ENCODE measurements at regions not wholly inside any gene's neighbourhood (a gene's known extent, or its start where the extent isn't known, plus 50 kb on each side); places are given as distances from the start of the nearest gene placed in this dataset.

GRCh38 chr12:59121451-59121850 is 201.1 kb upstream of the LRIG3 start:
- no peaks in the 10 kb centered on the region for H3K36me3 ChIP-seq
- no peak for DNase-seq
- no peaks in the 10 kb centered on the region for H3K4me1 ChIP-seq
- no peak overlapping the region for H3K27ac ChIP-seq
- no peak for TF ChIP-seq CTCF (IDR thresholded peaks at IDR 0.05)
- TF ChIP-seq POLR2A (IDR thresholded peaks at IDR 0.05), result no peak
- H3K27me3 ChIP-seq, result no peaks in the 10 kb centered on the region
- H3K9me3 ChIP-seq, result no peaks in the 10 kb centered on the region
- no peak for ATAC-seq
- intact Hi-C loops (cut with DNase I), result no loop called here
- no peak overlapping the region for H3K4me3 ChIP-seq
- 66% methylated on average over 2 of the region's 2 CpGs for WGBS (ENCODE audit: insufficient coverage, low coverage, low lambda C conversion rate, missing lambda C conversion rate)

- no peaks in the 10 kb centered on the region for H3K4me1 ChIP-seq
- ATAC-seq, result no peak
Measured at GRCh38 chr12:59119676-59120075, 199.4 kb upstream of the LRIG3 start.

GRCh38 chr12:59118356-59118755 is 198.1 kb upstream of the LRIG3 start:
- WGBS (ENCODE audit: insufficient coverage, low coverage, low lambda C conversion rate, missing lambda C conversion rate), result 88% methylated on average over 3 of the region's 3 CpGs
- no peaks in the 10 kb centered on the region for H3K27me3 ChIP-seq
- no peak for TF ChIP-seq CTCF (IDR thresholded peaks at IDR 0.05)
- TF ChIP-seq POLR2A (IDR thresholded peaks at IDR 0.05), result no peak
- no peak overlapping the region for H3K4me3 ChIP-seq
- no peaks in the 10 kb centered on the region for H3K9me3 ChIP-seq
- ATAC-seq (no peak), DNase-seq (no peak)
- H3K27ac ChIP-seq, result no peak overlapping the region
- no peaks in the 10 kb centered on the region for H3K36me3 ChIP-seq
- intact Hi-C loops (cut with DNase I), result no loop called here
- no peaks in the 10 kb centered on the region for H3K4me1 ChIP-seq

More at GRCh38 chr12:59119676-59120075, 199.4 kb upstream of the LRIG3 start:
- Histone ChIP-seq H3K27me3 (no peaks in the 10 kb centered on the region), H3K27ac (no peak overlapping the region), H3K36me3 (no peaks in the 10 kb centered on the region), H3K4me3 (no peak overlapping the region), H3K9me3 (no peaks in the 10 kb centered on the region)
- no peak for DNase-seq
- no peak for TF ChIP-seq POLR2A (IDR thresholded peaks at IDR 0.05)
- TF ChIP-seq CTCF (IDR thresholded peaks at IDR 0.05), result no peak
- intact Hi-C loops (cut with DNase I), result no loop called here
- 51% methylated on average over 2 of the region's 2 CpGs for WGBS (ENCODE audit: insufficient coverage, low coverage, low lambda C conversion rate, missing lambda C conversion rate)

GRCh38 chr12:59115995-59116394 is 195.7 kb upstream of the LRIG3 start:
- Histone ChIP-seq H3K36me3 (no peaks in the 10 kb centered on the region), H3K27ac (no peak overlapping the region), H3K4me3 (no peak overlapping the region), H3K27me3 (no peaks in the 10 kb centered on the region), H3K9me3 (no peaks in the 10 kb centered on the region), H3K4me1 (no peaks in the 10 kb centered on the region)
- intact Hi-C loops (cut with DNase I), result no loop called here
- ATAC-seq (no peak), DNase-seq (no peak)
- 75% methylated on average over 1 of the region's 1 CpG for WGBS (ENCODE audit: insufficient coverage, low coverage, low lambda C conversion rate, missing lambda C conversion rate)
- TF ChIP-seq CTCF (IDR thresholded peaks at IDR 0.05), result no peak
- no peak for TF ChIP-seq POLR2A (IDR thresholded peaks at IDR 0.05)

- H3K4me1 ChIP-seq, result no peaks in the 10 kb centered on the region
- 82% methylated on average over 4 of the region's 4 CpGs for WGBS (ENCODE audit: insufficient coverage, low coverage, low lambda C conversion rate, missing lambda C conversion rate)
- intact Hi-C loops (cut with DNase I), result no loop called here
Measured at GRCh38 chr12:59115526-59115925, 195.2 kb upstream of the LRIG3 start.

More at GRCh38 chr12:59115526-59115925, 195.2 kb upstream of the LRIG3 start:
- no peaks in the 10 kb centered on the region for H3K27me3 ChIP-seq
- no peak overlapping the region for H3K4me3 ChIP-seq
- ATAC-seq (no peak), DNase-seq (no peak)
- H3K36me3 ChIP-seq, result no peaks in the 10 kb centered on the region
- H3K27ac ChIP-seq, result no peak overlapping the region
- H3K9me3 ChIP-seq, result no peaks in the 10 kb centered on the region
- TF ChIP-seq CTCF (IDR thresholded peaks at IDR 0.05) (no peak), POLR2A (IDR thresholded peaks at IDR 0.05) (no peak)

Data from right lobe of liver (tissue), 6 donors.